Epithelial cell of esophagus (primary cell): ENCODE measurements at regions not wholly inside any gene's neighbourhood (a gene's known extent, or its start where the extent isn't known, plus 50 kb on each side); places are given as distances from the start of the nearest gene placed in this dataset.

Source experiments
- DNase-seq: peaks from one replicate; pipeline ENCODE4 v3.0.0; 2010; ENCODE audit warnings: low read depth
- H3K4me3 ChIP-seq: 2 replicates; pipeline ENCODE4 v1.5.1; 2011; ENCODE audit warnings: mild to moderate bottlenecking, low read length, control low read depth
- CTCF ChIP-seq: IDR thresholded peaks from 2 replicates; pipeline ENCODE4 v1.5.1; 2011; ENCODE audit warnings: low read depth, mild to moderate bottlenecking, low read length, control low read depth, inconsistent platforms; ENCODE audit not compliant: insufficient read depth; ENCODE audit errors: missing control alignments

DNA sequence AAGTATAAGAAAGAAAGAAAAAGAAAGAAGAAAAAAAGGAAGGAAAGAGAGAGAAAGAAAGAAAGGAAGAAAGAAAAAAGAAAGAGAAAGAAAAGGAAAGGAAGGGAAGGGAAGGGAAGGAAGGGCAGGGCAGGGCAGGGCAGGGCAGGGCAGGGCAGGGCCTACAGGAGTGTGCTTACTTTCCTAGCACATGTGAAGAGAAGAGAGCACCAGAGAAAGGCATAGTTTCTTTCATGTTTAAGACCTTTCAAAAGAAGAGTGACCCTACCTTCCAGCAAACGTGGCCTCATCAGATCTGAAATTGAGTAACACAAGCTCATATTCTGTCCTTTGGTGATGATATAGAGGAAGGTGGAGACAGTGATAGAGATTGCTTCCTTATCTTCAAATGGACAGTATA lies 899.3 kb upstream of the RAG2 start:
- DNase-seq: no peak
- TF ChIP-seq CTCF: no peak

DNA sequence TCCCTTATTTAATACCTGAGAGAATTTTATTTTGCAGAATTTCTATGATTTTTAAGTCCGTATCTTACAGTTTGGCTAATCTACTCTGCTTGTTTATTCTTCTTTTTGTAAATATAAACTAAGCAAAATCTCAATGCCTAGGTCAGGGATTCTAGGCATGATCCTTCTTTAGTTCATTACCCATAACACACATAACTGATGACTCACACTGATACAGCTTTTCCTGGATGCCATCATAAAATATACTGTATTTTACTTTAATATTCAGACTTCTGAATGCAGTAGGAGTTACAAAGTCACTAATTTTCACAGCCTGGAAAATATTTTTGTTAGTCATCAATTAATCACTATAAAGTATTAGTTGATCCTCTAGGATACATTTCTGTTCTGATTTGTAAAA lies 898.2 kb upstream of the RAG2 start:
- TF ChIP-seq CTCF: no peak
- no peak overlapping the region for H3K4me3 ChIP-seq
- DNase-seq: peak; percentile 28

More for the DNA sequence above, 899.3 kb upstream of the RAG2 start:
- no peak overlapping the region for H3K4me3 ChIP-seq

- no peak for TF ChIP-seq CTCF
- no peak overlapping the region for H3K4me3 ChIP-seq
- DNase-seq: no peak
These were observed 886.3 kb upstream of the RAG2 start for GRCh38 chr11:37484298-37484697.

- no peak overlapping the region for H3K4me3 ChIP-seq
- DNase-seq: no peak
- TF ChIP-seq CTCF: no peak
These were observed 885.7 kb upstream of the RAG2 start for GRCh38 chr11:37483761-37484160.

GRCh38 chr11:37474889-37475288 lies 876.9 kb upstream of the RAG2 start:
- DNase-seq: no peak
- no peak for TF ChIP-seq CTCF

GRCh38 chr11:37468344-37468743 lies 870.3 kb upstream of the RAG2 start:
- H3K4me3 ChIP-seq: no peak overlapping the region
- no peak for TF ChIP-seq CTCF
- no peak for DNase-seq

More at GRCh38 chr11:37474889-37475288, 876.9 kb upstream of the RAG2 start:
- H3K4me3 ChIP-seq: no peak overlapping the region

DNA sequence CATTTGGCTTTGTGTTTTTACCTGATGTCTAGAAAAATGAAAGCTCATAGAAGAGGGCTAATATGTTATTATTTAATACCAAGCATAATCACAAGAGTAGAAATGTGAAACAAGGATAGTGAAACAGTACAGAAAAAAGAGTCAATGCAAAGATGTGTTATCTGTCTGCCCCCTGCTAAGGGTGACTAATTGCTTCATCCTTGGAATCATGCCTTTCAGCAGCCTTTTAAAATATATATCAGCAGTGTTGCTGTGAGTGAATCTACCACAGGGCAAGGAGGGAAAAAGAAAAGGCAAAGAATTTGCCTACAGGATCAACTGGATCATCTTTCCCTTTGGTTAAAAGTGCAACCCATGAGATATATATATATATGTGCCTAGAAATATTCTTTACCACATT lies 867.2 kb upstream of the RAG2 start:
- DNase-seq: no peak
- no peak overlapping the region for H3K4me3 ChIP-seq
- no peak for TF ChIP-seq CTCF
